ENCODE measurements at regions not wholly inside any gene's neighbourhood (a gene's known extent, or its start where the extent isn't known, plus 50 kb on each side); places are given as distances from the start of the nearest gene placed in this dataset.

DNA sequence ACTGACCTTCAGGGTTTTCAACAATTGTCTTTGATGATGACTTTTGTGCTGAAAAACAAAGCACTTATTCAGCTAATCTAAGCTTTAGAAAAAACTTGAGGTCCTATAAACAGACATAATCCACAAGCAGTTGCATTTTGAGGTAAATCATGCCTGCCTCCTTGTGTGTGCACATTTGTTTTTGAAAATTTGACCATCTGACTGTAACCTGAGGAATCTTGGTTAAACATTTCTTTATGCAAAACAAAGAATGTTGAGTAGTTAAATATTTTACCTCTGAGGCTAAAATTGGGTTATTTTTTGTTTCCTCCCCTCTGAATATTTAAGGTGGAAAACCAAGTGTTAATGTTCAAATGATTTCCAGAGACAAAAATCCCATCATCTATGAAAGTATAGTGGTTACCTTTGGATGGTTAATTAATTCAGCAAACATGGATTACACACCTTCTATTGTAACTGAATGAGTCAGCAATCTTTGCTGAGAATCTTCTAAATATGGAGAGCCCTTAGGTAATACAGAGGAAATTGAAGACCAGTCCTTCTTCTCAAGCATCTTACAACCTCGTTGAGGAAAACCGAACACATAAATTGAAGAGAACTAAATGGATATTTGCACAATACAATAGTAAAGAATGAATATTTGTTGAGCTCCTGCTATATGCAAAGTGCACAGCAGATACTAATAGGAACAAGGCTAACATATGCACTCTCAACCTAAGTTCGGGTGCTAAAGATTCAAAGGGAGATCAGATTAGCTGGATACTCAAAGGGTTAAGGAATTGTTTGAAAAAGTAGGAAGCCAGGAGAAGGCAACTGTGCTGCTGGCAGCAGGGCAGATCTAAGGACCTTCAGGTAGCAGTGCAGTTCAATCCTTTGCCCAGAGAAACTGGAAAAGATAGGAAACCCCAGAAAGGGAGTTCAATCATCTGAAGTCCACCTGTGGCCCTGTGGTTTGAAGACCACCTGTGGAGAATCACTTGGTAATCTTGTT is 115.2 kb downstream of the BMP4 start:
- no peak for TF ChIP-seq CTCF (IDR thresholded peaks at IDR 0.05)
- no peak for TF ChIP-seq POLR2A (IDR thresholded peaks at IDR 0.05; ENCODE audit: low read length)
- no peak for TF ChIP-seq CEBPB (IDR thresholded peaks at IDR 0.05)
- TF ChIP-seq TP53 (CRISPR knock-in tag; IDR thresholded peaks at IDR 0.05): no peak
- no peak for TF ChIP-seq BHLHE40 (IDR thresholded peaks at IDR 0.05; ENCODE audit: low read depth, low read length)
- no peak for TF ChIP-seq PHF8 (IDR thresholded peaks at IDR 0.05; ENCODE audit: borderline replicate concordance, low read depth)
- no peak for TF ChIP-seq MAX (IDR thresholded peaks at IDR 0.05)
- TF ChIP-seq MYC (IDR thresholded peaks at IDR 0.05; ENCODE audit: borderline replicate concordance, low read length): no peak
- TF ChIP-seq EP300 (IDR thresholded peaks at IDR 0.05): no peak
- TF ChIP-seq, protein P1, sequence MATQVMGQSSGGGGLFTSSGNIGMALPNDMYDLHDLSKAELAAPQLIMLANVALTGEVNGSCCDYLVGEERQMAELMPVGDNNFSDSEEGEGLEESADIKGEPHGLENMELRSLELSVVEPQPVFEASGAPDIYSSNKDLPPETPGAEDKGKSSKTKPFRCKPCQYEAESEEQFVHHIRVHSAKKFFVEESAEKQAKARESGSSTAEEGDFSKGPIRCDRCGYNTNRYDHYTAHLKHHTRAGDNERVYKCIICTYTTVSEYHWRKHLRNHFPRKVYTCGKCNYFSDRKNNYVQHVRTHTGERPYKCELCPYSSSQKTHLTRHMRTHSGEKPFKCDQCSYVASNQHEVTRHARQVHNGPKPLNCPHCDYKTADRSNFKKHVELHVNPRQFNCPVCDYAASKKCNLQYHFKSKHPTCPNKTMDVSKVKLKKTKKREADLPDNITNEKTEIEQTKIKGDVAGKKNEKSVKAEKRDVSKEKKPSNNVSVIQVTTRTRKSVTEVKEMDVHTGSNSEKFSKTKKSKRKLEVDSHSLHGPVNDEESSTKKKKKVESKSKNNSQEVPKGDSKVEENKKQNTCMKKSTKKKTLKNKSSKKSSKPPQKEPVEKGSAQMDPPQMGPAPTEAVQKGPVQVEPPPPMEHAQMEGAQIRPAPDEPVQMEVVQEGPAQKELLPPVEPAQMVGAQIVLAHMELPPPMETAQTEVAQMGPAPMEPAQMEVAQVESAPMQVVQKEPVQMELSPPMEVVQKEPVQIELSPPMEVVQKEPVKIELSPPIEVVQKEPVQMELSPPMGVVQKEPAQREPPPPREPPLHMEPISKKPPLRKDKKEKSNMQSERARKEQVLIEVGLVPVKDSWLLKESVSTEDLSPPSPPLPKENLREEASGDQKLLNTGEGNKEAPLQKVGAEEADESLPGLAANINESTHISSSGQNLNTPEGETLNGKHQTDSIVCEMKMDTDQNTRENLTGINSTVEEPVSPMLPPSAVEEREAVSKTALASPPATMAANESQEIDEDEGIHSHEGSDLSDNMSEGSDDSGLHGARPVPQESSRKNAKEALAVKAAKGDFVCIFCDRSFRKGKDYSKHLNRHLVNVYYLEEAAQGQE (IDR thresholded peaks at IDR 0.05): no peak
- TF ChIP-seq ESRRA (IDR thresholded peaks at IDR 0.05; ENCODE audit: borderline replicate concordance, low read length): no peak
- TF ChIP-seq EHMT2 (IDR thresholded peaks at IDR 0.05; ENCODE audit: low read depth): no peak
- TF ChIP-seq, protein P2, sequence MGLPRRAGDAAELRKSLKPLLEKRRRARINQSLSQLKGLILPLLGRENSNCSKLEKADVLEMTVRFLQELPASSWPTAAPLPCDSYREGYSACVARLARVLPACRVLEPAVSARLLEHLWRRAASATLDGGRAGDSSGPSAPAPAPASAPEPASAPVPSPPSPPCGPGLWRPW (IDR thresholded peaks at IDR 0.05): no peak

All from A549 (cell line).